ENCODE measurements at regions not wholly inside any gene's neighbourhood (a gene's known extent, or its start where the extent isn't known, plus 50 kb on each side); places are given as distances from the start of the nearest gene placed in this dataset.

DNA sequence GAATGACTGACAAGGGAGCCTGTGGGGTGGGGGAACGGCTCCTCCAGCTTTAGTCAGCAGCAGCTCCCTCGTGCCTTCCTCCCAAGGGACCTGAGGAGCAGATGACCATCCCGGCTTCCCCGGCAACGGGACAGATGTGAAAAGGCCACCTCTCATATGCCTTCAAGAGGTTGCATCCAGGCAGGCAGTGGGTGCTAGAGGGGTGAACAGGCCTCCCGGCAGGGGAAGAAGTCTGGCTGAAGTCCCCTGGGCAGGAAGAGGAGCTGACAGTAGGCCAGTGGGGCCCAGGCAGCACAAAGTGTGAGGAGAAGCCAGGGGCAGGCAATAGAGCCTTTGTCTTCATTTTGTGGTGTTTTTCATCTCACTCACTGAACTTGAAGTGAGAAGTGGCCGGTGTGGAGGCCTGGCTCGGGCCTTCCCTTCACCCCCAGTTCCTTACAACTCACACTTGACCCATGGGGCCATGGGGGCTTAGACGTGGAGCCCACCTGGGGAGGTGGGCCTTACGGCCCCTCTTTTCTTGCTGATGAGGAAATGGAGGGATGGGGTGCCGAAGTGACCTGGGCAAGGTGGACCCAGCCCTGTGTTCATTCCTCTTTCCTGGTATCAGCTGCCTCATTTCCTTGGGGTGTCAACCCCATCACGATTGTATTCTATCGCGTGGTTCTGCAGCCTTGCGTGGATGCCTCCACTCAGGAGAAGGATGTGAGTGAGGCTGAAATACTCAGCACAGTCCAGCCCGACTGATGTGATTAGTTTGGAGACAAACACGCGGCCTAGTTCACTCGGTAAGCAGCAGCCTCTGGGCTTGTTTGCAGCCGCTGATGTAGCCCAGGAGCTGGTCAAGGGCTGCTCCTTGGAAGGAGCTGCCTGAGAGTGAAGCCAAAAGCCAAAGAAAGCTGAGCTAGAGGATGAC is 115.5 kb upstream of the ALDH1A3 start:
- Histone ChIP-seq H3K27me3 (replicated peaks in 1 of 7) (peaks cover 0 to 51% (median 0%) of the 10 kb centered on the region in 7 donors), H3K27ac (no peak overlapping the region), H3K9me3 (no peaks in the 10 kb centered on the region), H3K4me3 (no peak overlapping the region), H3K36me3 (no peaks in the 10 kb centered on the region), H3K4me1 (no peaks in the 10 kb centered on the region)
- peak; percentile 67 for DNase-seq
- no peak for TF ChIP-seq POLR2A (IDR thresholded peaks at IDR 0.05)
- intact Hi-C loops (cut with DNase I; ENCODE audit: low total_unique reads) = no loop called here
- 86 to 91% (median 87%) methylated on average over 19 to 20 of the region's 20 CpGs for WGBS, 5 donors

DNA sequence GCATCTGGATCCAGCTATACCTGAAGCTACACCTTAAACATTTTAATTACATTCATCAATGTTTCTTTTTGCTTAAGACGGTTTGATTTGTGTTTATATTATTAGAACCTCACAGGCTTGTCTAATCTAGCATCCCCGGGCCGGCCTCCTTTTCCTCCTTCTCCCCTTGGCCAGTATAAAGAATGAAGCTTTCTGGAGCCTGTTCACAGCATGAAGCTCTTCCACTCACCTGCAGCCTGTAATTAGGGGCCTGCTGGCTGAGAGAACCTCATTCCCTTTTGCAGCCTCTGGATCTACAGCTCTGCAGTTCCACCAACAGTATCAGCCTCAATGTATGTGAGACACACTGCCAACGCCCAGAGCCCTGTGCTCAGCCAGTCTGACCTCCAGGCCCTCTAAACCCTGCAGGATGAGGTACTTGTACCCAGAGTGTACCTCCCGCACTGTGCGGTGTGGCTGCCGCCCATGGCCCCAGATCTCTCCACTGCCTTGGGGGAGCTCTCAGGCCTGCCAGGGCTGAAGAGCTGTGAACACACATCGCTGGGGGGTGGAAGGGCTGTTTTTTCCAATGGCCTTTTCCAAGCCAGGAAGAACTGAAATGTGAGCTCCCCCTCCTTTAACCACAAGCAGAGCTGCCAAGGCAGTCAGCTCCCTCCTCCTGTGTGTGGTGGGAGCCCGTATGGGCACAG is 114.7 kb upstream of the ALDH1A3 start:
- Histone ChIP-seq H3K4me3 (no peak overlapping the region), H3K4me1 (no peaks in the 10 kb centered on the region), H3K27ac (no peak overlapping the region), H3K36me3 (no peaks in the 10 kb centered on the region), H3K9me3 (no peaks in the 10 kb centered on the region), H3K27me3 (replicated peaks in 1 of 7) (peaks cover 0 to 43% (median 0%) of the 10 kb centered on the region in 7 donors)
- DNase-seq = peak; percentile 64
- TF ChIP-seq, protein P1, sequence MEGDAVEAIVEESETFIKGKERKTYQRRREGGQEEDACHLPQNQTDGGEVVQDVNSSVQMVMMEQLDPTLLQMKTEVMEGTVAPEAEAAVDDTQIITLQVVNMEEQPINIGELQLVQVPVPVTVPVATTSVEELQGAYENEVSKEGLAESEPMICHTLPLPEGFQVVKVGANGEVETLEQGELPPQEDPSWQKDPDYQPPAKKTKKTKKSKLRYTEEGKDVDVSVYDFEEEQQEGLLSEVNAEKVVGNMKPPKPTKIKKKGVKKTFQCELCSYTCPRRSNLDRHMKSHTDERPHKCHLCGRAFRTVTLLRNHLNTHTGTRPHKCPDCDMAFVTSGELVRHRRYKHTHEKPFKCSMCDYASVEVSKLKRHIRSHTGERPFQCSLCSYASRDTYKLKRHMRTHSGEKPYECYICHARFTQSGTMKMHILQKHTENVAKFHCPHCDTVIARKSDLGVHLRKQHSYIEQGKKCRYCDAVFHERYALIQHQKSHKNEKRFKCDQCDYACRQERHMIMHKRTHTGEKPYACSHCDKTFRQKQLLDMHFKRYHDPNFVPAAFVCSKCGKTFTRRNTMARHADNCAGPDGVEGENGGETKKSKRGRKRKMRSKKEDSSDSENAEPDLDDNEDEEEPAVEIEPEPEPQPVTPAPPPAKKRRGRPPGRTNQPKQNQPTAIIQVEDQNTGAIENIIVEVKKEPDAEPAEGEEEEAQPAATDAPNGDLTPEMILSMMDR (IDR thresholded peaks at IDR 0.05 in 8 of 11, conservative IDR thresholded peaks at IDR 0.05 in 3 of 11) = no peak
- no peak for TF ChIP-seq POLR2AphosphoS5 (IDR thresholded peaks at IDR 0.05)
- no peak for TF ChIP-seq POLR2A (IDR thresholded peaks at IDR 0.05)
- WGBS, 5 donors = 60 to 74% (median 64%) methylated on average over 9 of the region's 9 CpGs
- intact Hi-C loops (cut with DNase I; ENCODE audit: low total_unique reads) = no loop called here

DNA sequence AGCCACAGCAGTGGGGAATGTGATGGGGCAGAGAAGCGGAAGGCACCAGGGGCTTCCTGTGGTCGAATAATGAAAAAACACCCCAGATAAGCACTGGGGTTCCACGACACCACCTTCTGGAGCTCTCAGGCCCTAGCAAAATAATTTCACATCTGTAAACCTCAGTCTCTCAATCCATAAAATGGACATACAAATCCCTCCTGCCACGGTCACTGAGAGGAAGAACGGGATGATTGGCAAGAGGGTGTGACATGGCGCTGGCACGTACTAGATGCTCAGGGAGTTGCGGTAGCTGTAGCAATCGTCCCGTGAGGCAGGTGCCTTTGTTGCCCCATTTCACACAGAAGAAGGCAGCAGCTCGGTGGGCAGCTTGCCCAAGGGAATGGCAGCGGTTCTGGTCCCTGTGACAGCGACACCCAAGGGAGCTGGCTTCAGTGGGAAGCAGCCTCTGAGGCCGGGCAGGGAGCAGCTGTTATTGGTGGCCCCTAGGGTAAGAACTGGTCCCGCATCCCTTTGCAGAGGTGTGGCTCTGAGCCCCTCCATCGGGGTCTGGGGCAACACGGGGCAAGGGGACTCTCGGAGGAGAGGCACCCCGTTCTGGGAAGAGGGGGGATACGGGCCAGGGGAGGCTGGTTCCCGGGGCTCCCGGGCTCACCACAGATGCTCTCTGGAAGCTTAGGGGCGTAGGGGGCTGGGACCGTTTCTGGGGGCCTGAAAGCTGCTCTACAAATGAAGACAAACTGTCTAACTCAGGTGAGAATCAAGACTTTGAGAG is 114.0 kb upstream of the ALDH1A3 start:
- DNase-seq = peak; percentile 57
- 71 to 81% (median 73%) methylated on average over 21 to 24 of the region's 24 CpGs for WGBS, 5 donors
- H3K9me3 ChIP-seq = no peaks in the 10 kb centered on the region

More for the DNA sequence above, 114.0 kb upstream of the ALDH1A3 start:
- Histone ChIP-seq H3K36me3 (no peaks in the 10 kb centered on the region), H3K27me3 (replicated peaks in 1 of 7) (peaks cover 0 to 36% (median 0%) of the 10 kb centered on the region in 7 donors), H3K4me3 (no peak overlapping the region), H3K4me1 (no peaks in the 10 kb centered on the region), H3K27ac (no peak overlapping the region)
- TF ChIP-seq POLR2AphosphoS5 (IDR thresholded peaks at IDR 0.05) (no peak), POLR2A (IDR thresholded peaks at IDR 0.05) (no peak)
- TF ChIP-seq, protein P1 (IDR thresholded peaks at IDR 0.05 in 8 of 11, conservative IDR thresholded peaks at IDR 0.05 in 3 of 11) = no peak
- intact Hi-C loops (cut with DNase I; ENCODE audit: low total_unique reads) = no loop called here
